HG03025 (cell line): ENCODE measurements at regions not wholly inside any gene's neighbourhood (a gene's known extent, or its start where the extent isn't known, plus 50 kb on each side); places are given as distances from the start of the nearest gene placed in this dataset.

ENCODE experiments used
- ATAC-seq: cut with Tn5 transposase; IDR thresholded peaks from one replicate; pipeline ENCODE4 v1.9.1; 2021; ENCODE audit warnings: mild to moderate bottlenecking, moderate library complexity; ENCODE audit not compliant: unreplicated experiment, low FRiP score

- no peak for ATAC-seq
Measured at GRCh38 chr17:79168486-79169055, 93.9 kb downstream of the ENGASE start.

- no peak for ATAC-seq
Measured at GRCh38 chr17:79167486-79167885, 92.9 kb downstream of the ENGASE start.

DNA sequence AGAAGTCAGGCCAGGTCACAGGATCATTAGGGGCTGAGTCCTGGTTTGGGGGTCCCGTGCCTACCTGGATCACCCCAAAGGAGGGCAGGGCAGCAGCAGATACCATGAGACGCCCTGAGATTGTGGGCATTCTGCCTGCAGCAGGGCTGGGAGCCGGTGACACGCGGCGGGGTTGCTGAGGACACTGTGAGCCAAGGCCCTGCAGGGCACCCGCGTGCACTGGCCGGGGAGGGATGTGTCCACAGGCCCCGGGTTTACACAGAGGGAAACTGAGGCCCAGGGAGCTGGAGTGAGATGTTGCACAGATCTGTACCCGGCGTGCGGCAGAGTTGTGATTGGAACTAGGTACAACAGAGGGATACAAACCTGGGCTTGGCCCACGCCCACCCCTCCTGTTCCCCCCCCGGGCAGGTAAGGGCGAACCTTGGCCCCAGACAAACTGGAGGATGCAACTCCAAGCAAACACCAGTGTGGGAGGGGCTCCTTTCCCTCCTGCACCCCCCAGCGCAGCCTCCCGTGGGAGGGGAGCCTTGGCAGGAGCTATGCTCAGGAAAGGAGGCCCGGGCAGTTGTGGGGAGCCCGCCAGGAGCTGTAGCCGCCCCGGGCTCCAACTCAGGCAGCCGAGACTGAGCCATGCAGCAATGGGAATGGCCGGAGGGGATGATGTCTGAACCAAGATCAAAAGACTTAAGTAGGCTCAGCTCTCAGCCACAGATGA is 91.3 kb downstream of the ENGASE start:
- no peak for ATAC-seq

DNA sequence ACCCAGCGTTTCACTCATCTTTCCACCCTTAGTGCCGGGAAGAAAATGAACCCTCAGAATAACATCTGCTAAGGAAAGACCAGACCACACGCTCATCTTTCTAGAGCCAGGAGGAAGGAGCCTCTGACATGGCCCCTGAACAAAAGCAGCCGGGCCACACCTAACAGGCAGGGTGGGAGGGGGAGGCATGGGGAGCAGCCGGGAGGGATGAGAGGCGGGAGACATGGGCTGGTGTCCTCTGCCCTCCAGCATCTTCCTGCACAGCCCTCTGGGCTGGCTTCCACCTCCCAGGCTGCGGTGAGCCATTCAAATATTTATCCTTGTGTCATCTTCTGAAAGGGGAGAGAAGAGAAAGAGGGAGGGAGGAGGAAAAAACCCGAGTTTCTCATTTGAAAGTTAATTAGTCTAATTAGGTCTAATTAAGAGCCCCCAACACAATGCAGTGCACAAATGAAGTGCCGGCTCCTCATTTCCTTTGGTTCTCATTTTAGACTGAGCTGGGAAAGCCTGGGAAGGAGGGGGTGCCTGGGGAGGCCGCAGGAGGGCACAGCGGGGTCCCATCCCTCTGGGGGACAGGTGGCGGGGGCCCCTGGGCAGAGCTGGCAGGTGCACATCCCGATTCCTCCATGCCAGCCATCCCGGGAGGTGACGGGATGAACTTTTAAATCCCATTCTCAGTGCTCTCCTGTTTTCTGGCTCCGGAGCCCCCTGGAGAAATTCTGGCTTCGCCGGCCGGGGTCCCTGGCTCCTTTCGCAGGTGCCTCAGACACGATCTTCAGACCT is 90.5 kb downstream of the ENGASE start:
- no peak for ATAC-seq

GRCh38 chr17:79164408-79164807 is 89.8 kb downstream of the ENGASE start:
- no peak for ATAC-seq

GRCh38 chr17:79163071-79163470 is 88.4 kb downstream of the ENGASE start:
- ATAC-seq: no peak

DNA sequence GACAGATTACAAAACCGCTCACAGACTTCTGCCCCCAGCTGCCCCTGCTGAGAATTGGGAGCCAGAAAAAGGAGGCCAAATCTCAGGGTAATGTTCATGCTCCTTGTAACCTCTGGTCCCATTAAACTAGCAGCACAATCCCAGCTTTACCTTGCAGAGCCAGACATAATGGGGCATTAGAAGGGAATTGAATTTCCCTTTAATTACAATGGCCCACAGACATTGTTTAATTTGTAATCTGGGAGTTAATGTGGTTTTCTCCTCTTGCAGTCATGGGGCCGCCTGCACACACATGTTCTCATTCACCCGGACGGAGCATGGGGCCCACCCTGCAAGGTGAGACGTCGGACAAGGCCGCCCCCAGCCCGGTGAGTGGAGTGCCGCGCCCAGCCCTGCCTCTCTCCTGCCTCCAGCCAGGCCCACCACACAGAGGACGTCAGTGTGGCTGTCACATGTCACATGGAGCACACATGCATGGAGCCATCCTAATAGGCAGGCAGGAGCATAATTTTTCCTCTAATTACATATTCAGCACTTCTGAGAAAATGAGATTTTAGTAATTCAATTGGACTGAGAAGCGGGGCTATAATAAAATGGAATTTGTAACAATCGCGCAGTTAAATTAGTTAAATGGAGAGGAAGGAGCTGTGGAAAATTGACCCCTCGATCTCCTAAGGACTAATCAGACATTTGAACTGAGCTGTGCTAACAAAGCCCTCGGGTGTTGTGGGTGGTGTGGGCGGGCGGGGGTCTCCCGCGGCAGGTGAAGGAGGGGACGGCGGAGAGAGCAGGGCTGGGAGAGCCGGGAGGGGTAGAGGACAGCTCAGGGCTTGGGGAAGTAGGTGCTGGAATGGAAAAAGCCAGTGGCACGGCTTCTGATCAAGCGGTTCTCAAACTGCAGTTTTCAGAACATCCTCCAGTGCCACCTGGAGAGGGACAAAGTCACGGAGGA is 87.7 kb downstream of the ENGASE start:
- no peak for ATAC-seq

DNA sequence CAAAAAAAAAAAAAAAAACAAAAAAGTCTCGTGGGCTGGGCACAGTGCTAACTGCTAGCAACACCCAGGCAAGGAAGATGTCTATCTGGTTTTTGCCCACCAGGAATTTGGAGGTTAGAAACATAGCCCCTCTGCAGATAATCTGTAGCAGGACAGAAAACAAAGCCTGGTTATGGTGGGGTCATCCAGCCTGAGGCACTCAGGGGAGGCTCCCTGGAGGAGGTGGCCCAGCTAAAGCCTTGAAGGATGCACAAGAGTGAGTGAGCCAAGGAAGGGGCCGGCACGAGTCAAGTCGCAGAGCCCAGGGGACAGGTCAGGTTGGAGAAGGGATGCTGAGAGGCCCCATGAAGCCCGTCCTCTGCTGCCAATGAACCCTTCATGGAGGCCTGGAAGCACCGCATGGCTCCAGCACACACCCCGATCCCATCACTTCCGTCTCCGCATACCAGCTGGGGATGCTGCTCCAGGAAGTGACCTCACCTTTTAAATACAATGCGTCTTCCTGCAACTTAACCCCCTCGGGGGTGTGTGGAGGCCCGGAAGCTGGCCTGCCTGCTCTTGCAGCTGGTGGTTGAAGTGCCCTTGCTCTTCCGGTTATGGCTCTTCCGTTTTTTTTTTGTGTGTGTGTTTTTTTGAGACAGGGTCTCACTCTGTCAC is 86.5 kb downstream of the ENGASE start:
- no peak for ATAC-seq

DNA sequence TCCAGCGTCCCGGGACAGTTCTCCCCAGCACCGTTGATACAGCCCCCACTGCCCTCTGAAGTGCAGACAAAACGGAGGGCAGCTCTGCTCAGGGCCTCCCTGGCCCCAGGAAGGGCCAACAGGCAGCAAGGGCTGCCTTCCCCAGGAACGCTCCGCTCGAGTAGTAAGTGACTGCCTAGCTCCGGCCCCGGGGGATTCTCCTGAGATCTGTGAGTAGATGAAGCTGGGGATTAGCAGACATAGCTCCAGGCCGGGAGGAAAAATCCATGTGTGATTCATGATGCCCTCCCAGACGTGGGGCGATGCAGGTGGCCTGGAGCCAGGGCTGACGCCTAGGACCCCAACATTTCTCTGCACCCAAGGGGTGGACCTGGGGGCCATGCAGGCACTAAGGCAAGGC is 85.3 kb downstream of the ENGASE start:
- no peak for ATAC-seq

GRCh38 chr17:79159471-79159870 is 84.8 kb downstream of the ENGASE start:
- no peak for ATAC-seq

GRCh38 chr17:79156463-79157095 is 82.0 kb downstream of the ENGASE start:
- no peak for ATAC-seq

GRCh38 chr17:79155701-79156100 is 81.1 kb downstream of the ENGASE start:
- no peak for ATAC-seq

GRCh38 chr17:79154951-79155585 is 80.4 kb downstream of the ENGASE start:
- no peak for ATAC-seq

DNA sequence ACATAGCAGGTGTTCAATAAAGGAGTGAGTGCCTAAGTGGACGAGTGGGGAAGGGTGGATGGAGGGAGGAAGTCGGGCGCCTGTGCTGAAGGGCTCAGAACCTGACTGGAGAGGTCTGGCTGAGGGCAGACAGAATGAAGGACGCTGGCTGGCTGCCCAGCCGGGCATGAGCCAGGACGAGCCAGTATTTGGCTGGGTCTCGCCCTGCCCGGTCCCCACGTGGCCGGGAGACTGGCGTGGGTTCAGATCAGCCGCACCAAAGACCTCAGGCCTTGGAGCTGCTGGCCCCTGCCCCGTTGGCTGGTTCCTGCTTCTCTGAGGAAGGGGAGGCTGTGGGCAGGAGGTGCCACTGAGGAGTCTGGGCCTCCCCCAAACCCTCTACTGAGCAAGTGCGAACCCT is 79.8 kb downstream of the ENGASE start:
- ATAC-seq: no peak

GRCh38 chr17:79153367-79154130 is 78.9 kb downstream of the ENGASE start:
- no peak for ATAC-seq

GRCh38 chr17:79152636-79153035 is 78.0 kb downstream of the ENGASE start:
- no peak for ATAC-seq

DNA sequence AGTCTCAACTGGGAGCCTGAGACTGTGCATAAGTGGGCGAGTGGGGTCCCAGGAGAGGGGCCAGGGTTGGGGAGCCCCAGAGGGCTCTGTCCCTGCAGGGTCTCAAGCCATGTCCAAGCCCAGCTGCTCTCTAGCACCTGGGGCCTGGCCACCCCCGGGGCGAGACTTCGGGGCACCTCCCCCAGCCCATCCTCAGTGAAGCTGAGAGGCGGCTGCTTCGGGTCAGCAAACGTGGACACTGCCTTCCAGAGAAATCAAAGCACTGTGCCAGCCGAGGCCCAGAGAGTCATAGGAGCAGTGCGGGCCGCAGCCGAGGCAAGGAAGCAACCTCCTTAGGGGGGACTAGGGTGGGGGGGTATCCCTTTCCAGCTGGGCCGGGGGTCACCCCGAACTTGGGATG is 77.5 kb downstream of the ENGASE start:
- no peak for ATAC-seq

DNA sequence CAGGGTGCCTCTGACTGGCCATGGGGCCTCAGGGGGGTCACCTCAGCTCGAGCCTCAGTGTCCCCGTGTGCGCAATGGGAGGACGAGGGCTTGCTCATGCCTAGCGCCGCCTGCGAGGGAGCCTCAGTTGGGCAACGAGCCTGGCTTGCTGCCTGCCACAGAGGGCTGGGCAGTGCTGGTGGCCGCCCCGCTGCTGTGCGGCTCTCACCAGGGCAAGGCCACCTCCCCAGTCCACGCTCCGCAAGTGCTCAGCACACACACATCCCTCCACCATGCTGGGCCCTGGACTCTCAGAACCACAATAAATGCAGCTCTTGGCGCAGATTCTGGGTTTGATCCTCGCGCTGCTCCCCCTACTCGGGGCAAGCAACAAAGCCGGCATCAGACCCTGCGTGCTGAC is 76.2 kb downstream of the ENGASE start:
- ATAC-seq: no peak
